ENCODE measurements at regions not wholly inside any gene's neighbourhood (a gene's known extent, or its start where the extent isn't known, plus 50 kb on each side); places are given as distances from the start of the nearest gene placed in this dataset.

- H3K9ac ChIP-seq (replicated peaks; ENCODE audit: extremely low read depth, insufficient read depth, low read length) = no peak overlapping the region
- no peaks in the 10 kb centered on the region for H3K36me3 ChIP-seq (ENCODE audit: control insufficient read depth in 2 of 2, extremely low read depth in 1 of 2, insufficient read depth in 2 of 2, low read length in 2 of 2)
- FAIRE-seq (no peak), DNase-seq (ENCODE audit: low read depth, low spot score) (no peak)
- no peak overlapping the region for H3K27ac ChIP-seq (ENCODE audit: insufficient read depth, low read depth, low read length)
- ChIA-PET CTCF (interaction anchor here (0.9 kb wide), 1 partner anchor 112 kb away, joined by 4 read pairs; no protein-coding TSS in a partner anchor), POLR2A (no interaction called here)
- H3K4me1 ChIP-seq (ENCODE audit: control insufficient read depth, extremely low read depth, insufficient read depth, low read length) = peaks cover 11% of the 10 kb centered on the region
- H3K4me2 ChIP-seq (ENCODE audit: insufficient read depth, low read length) = no peak overlapping the region
- dilution Hi-C loops (cut with MboI; ENCODE audit: extremely low pct_ligation_motif_present, low sequenced_read_pairs) (no loop called here), intact Hi-C loops (cut with micrococcal nuclease) (no loop called here)
- no peaks in the 10 kb centered on the region for H3K79me2 ChIP-seq (ENCODE audit: control insufficient read depth, insufficient read depth, low read length)
- H3K9me1 ChIP-seq (replicated peaks; ENCODE audit: control insufficient read depth, extremely low read depth, insufficient read depth, low read length) = no peaks in the 10 kb centered on the region
- BruUV-seq (replicated peaks) = no TSS peak
- H3K27me3 ChIP-seq (ENCODE audit: control insufficient read depth in 2 of 2, insufficient read depth in 2 of 2, low read length in 2 of 2) = no peaks in the 10 kb centered on the region
- no peaks in the 10 kb centered on the region for H4K20me1 ChIP-seq (replicated peaks; ENCODE audit: control insufficient read depth, extremely low read depth, insufficient read depth, low read length)
- H2AFZ ChIP-seq (ENCODE audit: low read depth, low read length) = no peak overlapping the region
- TF ChIP-seq FOS (IDR thresholded peaks at IDR 0.05; ENCODE audit: borderline replicate concordance, insufficient read depth, low read length) (no peak), JUN (IDR thresholded peaks at IDR 0.05; ENCODE audit: borderline replicate concordance, insufficient read depth, insufficient read length, low read depth) (no peak), GATA2 (IDR thresholded peaks at IDR 0.05; ENCODE audit: insufficient read depth, insufficient read length, low read depth, low read length) (no peak), POLR2A (IDR thresholded peaks at IDR 0.05; ENCODE audit: low read depth, low read length) (no peak), MYC (IDR thresholded peaks at IDR 0.05; ENCODE audit: low read depth, low read length) (no peak), MAX (IDR thresholded peaks at IDR 0.05; ENCODE audit: insufficient read depth, insufficient read length) (no peak), EZH2 (IDR thresholded peaks at IDR 0.05; ENCODE audit: borderline replicate concordance, low read depth, low read length, severe bottlenecking) (no peak), CTCF (IDR thresholded peaks at IDR 0.05; ENCODE audit: extremely low read depth in 1 of 2, insufficient read depth in 1 of 2, low read depth in 1 of 2, low read length in 2 of 2) (no peak), POLR2AphosphoS5 (IDR thresholded peaks at IDR 0.05; ENCODE audit: insufficient read depth, low read depth, low read length) (no peak)
- no peak overlapping the region for H3K4me3 ChIP-seq (replicated peaks in 1 of 3; ENCODE audit: insufficient read depth in 1 of 3, low read depth in 1 of 3, low read length in 3 of 3)
- H3K9me3 ChIP-seq (replicated peaks; ENCODE audit: control insufficient read depth, insufficient read depth, low read length) = no peaks in the 10 kb centered on the region
Measured at GRCh38 chr4:158995040-158995439, 107.8 kb upstream of the RAPGEF2 start.
